OCI-LY1 (cell line): ENCODE measurements at regions not wholly inside any gene's neighbourhood (a gene's known extent, or its start where the extent isn't known, plus 50 kb on each side); places are given as distances from the start of the nearest gene placed in this dataset.

Source experiments
- CTCF ChIP-seq: fragments of 200-600 bp; sonication (generic), shearing (Covaris generic); IDR thresholded peaks from 2 replicates; pipeline ENCODE4 v1.5.1; 2017; ENCODE audit warnings: mild to moderate bottlenecking, antibody characterized with exemption, low read length, moderate library complexity, mixed read lengths
- EZH2 ChIP-seq: fragments of 200-600 bp; sonication (generic), shearing (Covaris generic); IDR thresholded peaks from 2 replicates; pipeline ENCODE4 v1.8.0; 2017; ENCODE audit warnings: borderline replicate concordance, mixed run types, mild to moderate bottlenecking, antibody characterized with exemption, low read length, moderate library complexity, mixed read lengths

- no peak for TF ChIP-seq CTCF
- TF ChIP-seq EZH2, result no peak
These were observed 55.5 kb downstream of the TPBG start for GRCh38 chr6:82419132-82419581.
